ENCODE measurements at regions not wholly inside any gene's neighbourhood (a gene's known extent, or its start where the extent isn't known, plus 50 kb on each side); places are given as distances from the start of the nearest gene placed in this dataset.
"Not testable (repeated sequence)": the region's sequence is repeated elsewhere in the genome, so short reads cannot be mapped to it uniquely, and the experiment has no call there.

DNA sequence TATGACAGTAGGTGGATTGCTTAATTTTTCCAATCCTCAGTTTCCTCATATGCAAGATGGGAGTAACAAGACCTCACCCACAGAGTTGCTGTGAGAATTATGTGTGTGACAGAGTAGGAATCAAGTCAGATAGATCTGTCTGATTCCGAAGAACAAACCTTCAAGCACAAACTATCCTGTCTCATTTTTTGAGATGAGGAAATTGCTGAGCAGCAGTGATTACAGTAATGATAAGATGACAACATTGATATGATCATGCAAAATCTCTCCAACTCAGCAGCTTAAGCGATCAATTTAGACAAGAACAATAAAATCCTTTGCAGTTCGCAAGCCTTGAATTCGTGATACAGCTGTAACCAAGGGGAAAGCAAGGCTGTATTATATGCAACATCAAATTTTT is 474.1 kb downstream of the OMA1 start:
- no peak for DNase-seq

DNA sequence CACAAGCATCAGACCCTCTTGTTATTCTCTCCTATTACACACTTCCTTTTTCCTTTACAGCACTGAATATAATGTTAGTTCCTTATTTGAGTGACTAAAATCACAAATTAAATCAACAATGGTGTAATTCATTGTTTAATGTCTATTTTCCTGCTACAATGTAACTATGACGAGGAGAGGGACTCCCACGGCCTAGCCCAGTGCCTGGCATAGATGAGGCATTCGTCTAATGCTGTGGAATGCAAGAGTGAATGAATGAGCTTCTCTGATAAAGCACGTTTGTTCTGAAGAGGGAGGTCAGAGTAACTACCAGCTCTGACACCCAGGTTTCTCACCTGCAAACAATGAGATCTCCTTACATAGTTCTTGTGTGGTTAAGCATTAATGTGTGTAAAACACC is 479.4 kb downstream of the OMA1 start:
- DNase-seq: no peak

DNA sequence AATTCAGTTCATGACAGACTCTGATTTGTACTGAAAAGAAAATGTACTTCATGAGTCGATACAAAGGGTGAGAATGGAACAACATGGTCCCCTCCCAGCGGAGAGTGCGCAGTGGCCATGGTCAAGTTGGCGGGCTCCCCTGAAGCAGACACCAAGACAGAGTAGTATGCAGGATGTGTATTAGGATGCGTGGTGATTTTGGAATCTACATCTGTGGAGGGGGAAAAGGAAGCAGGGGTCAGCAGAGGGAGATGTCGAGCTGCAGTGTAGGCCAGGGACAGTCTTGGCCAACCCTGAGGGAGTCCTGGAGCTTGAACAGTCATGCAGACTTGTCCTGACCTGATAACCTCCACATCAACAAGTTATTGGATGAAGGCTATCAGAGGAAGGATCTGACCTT is 481.0 kb downstream of the OMA1 start:
- DNase-seq: no peak

DNA sequence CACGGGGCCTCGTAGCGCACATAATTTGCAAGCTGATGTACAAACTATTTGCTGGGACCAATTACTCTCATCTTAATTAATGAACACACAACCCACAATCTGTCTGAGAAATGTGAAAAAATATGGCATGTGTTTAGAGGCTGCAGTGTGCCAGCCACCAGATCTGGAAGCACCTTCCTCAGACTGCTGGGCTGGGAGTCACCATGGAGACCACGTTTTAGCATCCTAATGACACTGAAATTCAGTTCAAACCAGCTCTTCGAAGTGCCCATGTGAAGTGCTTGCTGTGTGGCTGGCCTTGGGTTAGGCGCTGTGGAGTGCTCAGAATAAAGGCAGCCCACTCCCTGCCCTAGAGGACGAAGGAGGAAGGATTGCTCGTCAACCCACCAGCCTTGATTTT is 482.4 kb downstream of the OMA1 start:
- DNase-seq: peak in 4 of 51 donors; percentile 4 to 13 (median 8)

DNA sequence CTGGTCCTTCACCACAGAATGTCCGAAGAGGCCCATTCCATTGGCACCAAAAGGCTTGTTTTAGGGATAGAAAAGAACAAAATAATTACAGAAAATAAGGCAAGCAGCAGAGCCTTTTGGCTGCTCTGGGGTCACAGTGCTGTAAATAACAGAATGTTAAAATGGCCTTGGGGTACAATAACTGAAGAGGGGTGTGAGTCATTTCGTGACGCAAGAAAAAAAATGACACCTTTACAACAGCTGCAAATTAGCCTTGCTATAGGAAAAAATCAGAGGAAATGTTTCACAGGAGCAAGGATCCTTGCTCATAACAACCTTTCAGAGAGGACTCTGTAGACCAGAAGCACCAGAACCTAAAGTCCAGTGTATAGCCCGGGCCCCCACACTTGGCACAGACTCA is 483.4 kb downstream of the OMA1 start:
- no peak for DNase-seq

DNA sequence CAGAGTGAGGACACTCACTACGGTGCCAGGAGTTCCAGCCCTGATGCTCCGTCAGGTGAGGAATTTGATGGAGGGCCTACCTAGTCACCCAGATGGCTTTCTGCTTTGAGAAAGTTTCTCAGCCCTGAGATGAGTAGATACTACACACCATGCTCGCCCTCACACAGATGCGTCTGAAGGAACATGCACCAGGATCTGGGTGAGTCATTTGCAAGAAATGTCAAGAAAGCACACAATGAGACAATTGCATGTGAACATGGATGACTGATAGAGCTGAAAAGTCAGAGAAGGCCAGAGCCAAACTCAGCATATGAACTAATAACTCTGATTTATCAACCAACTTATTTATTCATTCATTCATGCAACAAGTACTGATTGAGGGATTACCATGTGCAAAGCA is 483.9 kb downstream of the OMA1 start:
- DNase-seq: no peak

DNA sequence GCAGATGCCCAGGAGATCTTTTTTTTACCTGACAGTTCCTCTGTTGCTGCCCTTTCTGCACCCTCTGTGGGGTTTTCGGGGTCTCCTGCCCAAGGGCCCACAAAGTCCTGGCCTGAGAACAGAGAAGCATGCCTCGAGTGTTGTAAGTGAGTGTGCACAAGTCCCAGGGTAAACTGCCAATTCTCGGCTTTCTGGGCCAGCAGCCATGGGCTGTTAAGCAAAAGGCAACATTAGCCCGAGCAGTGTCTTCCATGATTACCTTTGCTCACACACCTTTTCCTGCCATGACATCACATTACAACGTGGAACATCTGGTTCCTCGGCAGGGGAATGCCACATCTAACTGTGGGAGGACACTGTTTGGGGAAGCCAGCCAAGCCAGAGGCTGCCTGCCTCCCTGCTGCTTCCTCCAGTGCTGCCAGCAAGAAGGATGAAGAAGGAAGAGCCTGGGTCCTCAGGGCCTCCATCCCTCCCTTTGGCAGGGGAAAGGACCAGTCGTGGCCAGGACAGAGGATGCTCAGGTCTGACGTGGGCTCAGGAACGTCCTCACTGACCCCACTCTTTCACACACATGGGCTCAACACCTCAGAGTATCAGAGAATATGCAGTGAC is 485.9 kb downstream of the OMA1 start:
- DNase-seq: no peak

DNA sequence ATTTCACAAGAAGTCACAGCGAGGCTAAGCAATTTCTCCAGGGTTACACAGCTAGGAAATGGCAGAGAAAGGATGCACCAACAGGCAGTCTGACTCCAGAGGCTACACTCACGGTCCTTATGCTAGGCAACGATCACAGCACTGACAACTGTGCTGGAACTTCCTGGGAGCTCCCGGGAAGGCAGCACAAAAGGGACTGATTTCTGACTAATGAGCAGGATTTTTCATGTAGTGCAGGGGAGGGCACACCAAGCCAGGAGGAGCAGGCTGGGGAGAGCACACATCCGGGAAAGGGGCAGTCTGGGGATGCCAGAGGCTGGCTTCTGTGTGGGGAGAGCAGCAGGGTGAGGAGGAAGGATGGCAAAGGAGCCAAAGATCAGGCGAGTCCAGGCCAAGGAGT is 486.7 kb downstream of the OMA1 start:
- no peak for DNase-seq

DNA sequence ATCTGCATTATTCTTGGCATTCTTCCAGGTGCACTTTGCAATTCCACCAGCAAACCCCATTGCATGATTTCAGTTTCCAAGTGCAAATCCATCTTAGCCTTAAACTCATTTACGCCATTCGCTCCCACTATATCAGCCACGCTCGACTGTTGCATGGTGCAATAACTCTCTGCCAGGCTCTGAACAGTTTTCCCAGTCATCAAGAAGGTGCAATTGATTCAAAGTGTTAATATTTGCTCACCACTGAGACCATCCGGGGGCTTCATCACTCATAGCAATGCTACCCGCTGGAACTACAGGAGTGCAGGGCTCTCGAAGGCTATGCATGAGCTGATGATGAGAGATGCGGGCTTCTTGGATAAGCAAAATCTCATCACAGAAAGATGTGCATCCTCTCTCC is 488.2 kb downstream of the OMA1 start:
- no peak for DNase-seq

DNA sequence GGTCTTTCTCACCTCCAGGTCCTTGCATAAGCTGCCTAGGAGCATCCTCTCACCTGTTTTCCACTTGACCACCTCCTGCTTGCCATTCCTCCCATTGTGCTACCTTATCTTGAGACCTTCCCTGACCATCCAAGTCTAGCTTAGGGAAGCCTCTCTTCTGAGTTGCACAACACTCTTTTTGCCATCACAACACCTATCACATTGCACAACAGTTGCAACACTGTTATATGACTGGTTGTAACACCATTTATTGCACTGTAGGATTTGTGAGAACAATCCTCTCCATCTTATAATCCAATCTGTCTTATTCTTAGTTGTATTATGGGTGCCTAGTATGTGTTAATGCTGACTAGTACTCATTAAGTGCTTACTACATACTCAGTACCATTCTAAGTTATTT is 488.7 kb downstream of the OMA1 start:
- no peak for DNase-seq

DNA sequence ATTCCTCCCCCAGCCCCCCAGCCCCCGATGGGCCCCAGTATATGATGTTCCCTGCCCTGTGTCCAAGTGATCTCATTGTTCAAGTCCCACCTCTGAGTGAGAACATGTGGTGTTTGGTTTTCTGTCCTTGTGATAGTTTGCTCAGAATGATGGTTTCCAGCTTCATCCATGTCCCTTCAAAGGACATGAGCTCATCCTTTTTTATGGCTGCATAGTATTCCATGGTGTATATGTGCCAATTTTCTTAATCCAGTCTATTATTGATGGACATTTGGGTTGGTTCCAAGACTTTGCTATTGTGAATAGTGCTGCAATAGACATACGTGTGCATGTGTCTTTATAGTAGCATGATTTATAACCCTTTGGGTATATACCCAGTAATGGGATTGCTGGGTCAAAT is 495.3 kb downstream of the OMA1 start:
- DNase-seq: not testable (repeated sequence)

DNA sequence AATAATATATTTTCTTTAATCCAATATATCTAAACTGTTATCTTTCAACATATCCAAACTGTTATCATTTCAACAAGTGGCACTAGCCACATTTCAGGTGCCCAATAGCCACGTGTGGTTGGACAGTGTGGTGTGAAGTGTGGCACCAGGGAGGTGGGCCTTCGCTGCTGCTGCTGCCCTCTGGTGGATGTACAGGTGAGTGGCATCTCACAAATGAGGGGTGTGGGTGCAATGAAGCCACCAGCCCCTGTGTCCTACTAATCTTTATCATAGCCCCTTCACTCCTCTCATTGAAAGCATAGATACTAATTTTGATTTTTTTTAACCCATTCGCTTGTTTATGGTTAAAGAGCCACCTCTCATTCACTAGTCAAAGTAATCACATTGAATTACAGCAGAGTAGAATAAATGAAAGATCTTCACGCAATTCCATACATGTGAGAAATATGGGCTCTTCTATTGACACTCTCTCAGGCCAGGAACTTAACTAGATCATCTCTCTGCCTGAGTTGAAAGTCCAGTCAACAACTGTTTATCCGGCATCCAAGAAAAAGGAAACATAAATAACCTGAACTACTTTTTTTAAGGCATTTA is 499.2 kb downstream of the OMA1 start:
- DNase-seq: peak in 6 of 51 donors; percentile 4 to 31 (median 6)

DNA sequence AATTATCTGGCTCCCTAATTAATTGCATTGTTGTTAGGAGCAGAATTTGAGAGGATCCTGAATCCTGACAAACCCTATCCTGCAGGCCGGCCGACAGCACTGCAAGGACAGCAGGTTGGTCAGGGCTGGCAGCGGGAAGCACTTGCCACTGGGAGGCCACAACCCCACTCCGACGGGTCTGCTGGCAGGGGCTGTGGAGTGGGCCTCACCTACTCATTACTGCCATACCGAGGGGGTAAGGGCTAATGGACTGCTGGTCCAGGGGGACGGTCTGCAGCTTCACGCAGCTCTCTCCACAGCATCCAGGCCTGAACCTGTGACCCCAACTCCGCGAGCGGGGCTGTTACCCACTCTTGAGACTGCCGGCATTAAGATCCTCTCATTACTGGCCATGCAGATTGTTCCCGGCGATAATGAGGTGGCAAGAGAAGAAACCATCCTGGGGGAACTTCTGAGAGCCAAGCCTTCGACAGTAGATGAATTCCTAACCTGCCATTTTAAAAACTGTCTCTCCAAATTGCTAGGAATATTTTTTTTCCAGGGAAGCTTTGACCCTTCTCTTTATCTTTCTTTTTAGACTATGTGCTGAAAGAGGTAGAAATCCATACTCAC is 501.3 kb downstream of the OMA1 start:
- DNase-seq: no peak

DNA sequence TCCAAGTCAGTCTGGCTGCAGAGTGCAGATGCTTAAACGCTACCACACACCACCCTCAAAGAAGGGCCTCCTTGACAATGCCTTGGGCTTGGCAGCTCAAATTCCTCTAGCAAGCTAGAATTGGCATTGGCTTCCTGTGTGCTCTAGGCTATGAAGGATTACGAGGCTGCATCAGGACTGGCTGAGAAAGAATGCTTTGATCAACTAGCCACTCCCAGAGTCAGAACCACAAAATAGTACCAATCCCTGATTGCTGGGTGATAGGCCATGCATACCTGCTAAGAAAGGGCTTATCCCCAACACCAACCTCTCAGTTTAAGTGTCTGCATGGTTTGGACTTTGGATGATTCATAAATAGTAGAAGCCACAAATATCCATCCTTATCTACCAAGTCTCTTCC is 504.9 kb downstream of the OMA1 start:
- no peak for DNase-seq

DNA sequence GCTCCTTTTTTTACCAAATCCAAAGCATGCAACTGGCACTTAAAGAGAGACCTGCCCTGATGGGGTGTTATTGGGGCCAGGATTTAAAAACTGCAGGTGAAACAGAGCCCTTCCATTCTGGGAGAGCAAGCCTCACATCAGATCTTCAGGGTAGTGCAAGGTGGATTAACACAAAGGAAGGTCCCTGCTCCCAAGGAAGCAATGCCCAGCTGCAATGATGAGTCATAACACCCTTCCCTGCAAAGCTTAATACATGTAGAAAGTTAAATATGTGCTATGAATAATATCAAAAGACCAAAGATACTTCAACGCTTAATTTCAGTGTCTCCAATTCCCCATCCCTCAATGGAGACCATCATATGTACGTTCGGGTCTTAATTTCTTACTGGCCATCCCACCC is 508.0 kb downstream of the OMA1 start:
- no peak for DNase-seq

DNA sequence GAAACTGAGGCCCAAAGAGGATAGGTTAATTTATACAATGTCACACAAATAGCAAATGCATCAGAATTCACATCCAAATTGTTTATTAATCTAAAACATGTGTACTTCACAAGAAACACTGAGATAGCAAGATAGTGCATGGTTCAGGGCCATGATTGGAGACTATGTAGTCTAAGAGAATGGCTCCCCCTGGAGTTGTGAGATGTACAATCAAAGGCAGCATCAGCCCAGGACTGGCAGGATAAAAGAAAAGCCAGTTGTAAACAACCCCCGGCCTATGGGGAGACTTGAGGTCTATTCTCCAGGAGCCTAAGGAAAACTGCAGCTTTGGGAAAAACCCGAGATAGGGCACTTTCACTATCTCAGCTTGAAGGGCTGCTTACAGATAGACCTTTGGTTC is 511.0 kb downstream of the OMA1 start:
- no peak for DNase-seq

DNA sequence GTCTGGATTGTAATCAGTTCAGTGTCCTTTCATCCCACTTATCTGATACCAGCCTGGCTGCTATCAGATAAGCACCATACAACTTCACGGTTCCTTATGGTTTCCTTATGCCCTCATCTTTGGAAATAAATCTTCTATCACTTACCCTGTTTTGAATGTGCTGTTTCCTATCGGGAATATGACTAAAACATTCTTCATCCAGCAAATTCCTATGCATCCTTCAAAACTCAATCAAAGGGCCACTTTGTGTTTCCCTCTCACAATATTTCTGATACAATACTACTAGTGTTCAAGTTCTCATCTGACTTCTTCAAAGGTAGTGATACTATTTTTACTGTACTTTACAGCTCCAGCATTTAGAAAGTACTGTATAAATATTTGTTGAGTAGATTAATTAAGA is 513.2 kb downstream of the OMA1 start:
- DNase-seq: no peak

DNA sequence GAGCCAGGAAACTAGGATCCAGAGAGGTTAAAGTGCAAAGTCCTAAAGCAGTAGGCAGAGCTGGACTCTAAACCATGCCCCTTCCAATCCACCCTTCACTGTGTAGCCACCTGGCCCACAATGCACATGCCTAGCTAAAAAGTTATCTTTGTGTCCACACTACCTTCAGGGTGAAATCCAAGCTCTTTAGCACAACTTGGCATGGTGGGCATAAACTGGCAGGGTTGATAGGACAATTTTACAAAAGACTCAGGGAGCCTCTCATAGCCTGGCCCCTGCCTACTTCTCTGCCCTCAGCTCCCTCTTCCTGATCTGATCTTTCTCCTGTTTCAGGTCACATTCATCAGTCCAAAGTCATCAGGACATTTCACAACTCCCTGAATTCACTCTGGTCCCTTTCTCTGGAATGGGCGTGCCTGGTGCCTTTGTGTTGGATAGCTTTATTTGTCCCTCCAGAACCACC is 513.9 kb downstream of the OMA1 start:
- no peak for DNase-seq

DNA sequence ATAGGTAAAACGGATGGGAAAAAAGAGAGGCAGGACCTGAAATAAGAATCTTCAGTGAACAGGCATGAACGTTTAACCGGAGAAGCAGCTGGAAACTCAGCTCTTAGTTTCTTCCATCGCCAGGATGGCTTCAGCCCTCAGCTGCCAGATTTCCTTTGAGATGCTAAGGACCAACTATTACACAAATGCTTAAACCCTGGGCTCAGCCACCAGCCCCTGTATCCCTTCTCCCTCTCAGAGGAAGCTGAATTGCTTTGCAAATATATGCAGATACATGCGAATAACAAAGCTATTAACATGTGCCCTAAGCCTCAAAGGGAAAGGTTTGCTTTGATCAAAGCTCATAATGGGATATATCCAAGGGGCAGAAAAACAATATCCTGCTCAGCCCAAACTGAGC is 515.1 kb downstream of the OMA1 start:
- no peak for DNase-seq

DNA sequence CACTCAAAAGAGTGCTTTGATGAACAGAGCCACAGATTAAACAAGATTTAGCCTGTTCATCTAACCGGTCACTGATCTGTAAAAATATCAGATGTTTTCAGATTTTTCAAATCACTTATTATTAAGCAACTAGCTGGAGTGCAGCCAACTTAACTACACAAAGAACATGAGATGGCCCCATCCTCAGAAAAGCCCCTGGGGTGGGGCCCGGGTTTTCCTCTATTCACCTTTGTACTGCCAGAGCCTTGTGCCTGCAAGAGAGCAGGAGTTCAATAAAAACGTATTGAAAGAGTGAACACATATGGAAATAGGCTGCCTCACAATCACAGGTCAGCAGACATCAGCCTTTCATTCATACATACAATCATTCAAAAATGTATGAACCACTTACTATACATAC is 516.1 kb downstream of the OMA1 start:
- DNase-seq: no peak

DNA sequence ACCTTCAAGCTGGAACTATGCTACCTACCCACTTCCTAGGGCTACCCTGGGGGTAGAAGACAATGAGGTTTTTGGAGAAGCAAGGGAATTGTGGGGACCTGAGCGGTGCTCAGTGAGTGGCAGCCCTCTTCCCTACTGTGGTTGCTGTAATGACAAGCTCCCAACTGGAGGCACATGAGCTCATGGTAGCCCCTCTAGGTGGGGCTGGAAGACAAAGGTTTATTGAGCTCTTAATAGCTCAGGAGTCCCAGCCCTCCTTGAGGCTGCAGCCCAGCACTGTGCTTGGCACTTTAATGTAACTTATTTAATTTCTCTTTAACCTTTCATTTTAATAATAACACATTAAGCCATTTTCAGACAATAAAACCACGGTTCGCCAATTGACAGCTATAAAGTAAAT is 528.9 kb downstream of the OMA1 start:
- no peak for DNase-seq

DNA sequence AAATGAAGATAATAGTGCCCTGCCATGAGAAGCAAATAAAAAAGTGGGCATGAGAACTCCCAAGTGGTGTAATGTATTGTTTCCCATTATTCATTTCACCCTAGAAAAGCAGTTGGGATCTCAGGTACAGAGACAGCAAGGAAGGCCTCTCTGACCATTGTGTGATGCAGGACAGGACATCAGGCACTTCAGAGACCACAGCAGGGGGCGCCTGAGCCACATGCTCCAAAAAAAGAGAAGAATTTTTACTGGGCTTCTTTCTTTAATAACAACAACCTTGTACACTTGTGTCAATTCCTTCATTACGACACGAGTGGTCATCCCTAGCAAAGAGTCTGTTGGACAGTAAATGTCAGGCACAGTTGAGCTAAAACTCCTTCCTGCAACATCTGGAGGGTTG is 533.3 kb downstream of the OMA1 start:
- no peak for DNase-seq

DNA sequence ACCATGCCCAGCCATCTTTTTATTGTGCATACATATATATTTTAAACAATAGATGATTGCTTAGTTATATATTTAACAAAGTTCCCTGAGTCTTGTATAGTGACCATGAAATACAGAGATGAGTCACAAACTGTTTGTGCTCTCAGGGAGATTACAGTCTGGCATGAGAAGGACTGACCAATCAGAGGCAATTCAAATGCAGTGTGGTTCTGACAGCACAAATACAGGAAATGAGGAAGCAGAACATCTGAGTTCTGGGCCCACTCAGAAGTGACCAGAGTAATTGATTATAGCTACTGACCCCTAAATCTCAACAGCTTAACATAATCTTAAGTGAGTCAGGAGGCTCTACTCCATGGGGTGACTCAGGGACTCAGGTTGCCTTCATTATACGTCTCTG is 534.5 kb downstream of the OMA1 start:
- no peak for DNase-seq
